HG03439 (cell line): ENCODE measurements at regions not wholly inside any gene's neighbourhood (a gene's known extent, or its start where the extent isn't known, plus 50 kb on each side); places are given as distances from the start of the nearest gene placed in this dataset.
"Not testable (repeated sequence)": the region's sequence is repeated elsewhere in the genome, so short reads cannot be mapped to it uniquely, and the experiment has no call there.

Source experiments
- ATAC-seq: cut with Tn5 transposase; IDR thresholded peaks from one replicate; pipeline ENCODE4 v1.9.1; 2021; ENCODE audit warnings: mild to moderate bottlenecking, moderate library complexity; ENCODE audit not compliant: unreplicated experiment

- ATAC-seq, result no peak
These were observed 255.1 kb upstream of the KRR1 start for GRCh38 chr12:75766263-75767160.

GRCh38 chr12:75765170-75766059, 254.0 kb upstream of the KRR1 start:
- ATAC-seq, result no peak

DNA sequence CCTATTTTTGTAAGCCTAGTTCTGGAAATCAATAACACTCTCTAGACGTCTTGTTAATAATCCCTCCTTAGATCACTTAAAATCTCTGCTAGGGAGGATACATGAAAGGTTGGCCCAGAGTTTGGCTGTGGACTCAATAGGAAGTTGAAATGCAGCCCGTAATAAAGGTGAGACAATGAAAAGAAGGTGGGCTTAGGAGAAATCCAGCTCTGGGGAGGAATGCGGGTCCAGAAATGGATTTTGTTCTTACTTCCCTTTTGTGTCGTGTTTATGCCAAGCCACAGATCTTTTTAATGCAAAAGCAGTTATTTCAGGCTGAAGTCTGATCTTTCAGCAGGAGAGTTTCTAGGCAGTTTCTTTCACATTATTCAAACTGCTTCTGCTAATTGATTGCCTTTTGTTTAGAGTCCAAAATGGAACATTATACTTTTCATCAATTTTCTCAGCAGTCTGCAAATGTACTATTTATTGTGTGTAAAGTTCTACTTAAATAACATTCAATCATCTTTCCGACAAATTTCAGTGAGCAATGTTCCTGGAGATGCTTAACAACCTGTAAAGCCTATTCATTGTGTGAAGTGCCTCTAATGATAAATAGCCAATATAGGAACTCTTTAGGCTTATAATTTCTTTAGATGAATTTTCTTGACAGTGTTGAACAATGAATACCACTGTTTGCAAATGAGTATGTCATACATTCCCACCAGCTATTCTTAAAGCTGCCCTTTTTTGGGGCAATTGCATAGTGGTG, 252.9 kb upstream of the KRR1 start:
- no peak for ATAC-seq

- ATAC-seq, result no peak
These were observed 249.3 kb upstream of the KRR1 start for GRCh38 chr12:75760573-75761294.

GRCh38 chr12:75759842-75760572, 248.6 kb upstream of the KRR1 start:
- no peak for ATAC-seq

GRCh38 chr12:75759196-75759595, 247.8 kb upstream of the KRR1 start:
- no peak for ATAC-seq

DNA sequence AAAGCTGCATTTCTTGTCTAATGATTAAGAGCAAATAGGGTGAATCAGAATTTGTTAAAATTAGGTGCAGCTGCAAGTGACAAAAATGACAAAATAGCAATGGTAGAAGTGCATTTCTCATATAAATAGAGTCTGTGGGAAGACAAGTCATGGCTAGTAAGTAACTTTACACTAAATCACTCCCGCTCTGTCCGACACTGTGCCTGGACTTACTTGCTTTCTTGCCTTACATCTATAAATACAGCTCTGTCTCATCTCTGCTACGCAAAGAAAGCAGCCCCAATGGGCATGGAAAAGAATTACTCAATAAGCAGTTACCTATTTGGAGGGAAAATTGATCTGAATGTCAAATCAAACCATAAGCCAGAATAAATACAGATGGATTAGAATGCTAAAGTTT, 245.4 kb upstream of the KRR1 start:
- ATAC-seq, result no peak

GRCh38 chr12:75756111-75756510, 244.7 kb upstream of the KRR1 start:
- no peak for ATAC-seq

GRCh38 chr12:75754698-75755097, 243.3 kb upstream of the KRR1 start:
- ATAC-seq, result no peak

- ATAC-seq, result no peak
These were observed 242.7 kb upstream of the KRR1 start for GRCh38 chr12:75754141-75754540.

DNA sequence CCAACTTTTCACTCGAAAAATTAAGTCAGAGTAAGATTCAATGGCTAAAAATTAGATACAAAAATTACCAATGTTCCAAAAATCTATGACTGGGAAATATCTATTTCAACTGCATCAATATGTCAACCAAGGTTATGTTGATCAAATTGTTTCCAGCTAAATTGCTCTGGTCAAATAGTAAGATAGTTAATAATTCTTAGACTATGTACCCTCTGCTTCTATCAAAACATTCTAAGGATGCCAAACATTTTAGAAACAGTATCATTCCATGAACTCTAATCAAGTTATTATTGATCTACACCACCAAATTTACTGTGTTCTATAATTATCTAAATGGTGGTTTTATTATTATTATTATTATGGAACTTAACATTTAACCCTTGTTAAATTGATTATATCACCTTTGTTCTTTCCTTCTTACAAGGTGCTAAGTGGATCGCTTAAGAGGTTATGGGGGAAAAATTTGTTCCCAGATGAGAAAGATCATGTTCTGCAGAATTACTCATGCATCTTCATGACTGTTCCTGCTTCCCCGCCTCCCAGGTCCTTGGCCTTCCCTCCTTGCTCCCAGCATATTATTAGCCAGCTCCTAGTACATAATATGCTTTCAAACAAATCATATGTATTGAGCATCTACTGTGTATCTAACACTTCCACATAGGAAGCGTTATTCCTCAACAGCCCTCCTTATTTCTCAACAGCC, 240.5 kb upstream of the KRR1 start:
- no peak for ATAC-seq

DNA sequence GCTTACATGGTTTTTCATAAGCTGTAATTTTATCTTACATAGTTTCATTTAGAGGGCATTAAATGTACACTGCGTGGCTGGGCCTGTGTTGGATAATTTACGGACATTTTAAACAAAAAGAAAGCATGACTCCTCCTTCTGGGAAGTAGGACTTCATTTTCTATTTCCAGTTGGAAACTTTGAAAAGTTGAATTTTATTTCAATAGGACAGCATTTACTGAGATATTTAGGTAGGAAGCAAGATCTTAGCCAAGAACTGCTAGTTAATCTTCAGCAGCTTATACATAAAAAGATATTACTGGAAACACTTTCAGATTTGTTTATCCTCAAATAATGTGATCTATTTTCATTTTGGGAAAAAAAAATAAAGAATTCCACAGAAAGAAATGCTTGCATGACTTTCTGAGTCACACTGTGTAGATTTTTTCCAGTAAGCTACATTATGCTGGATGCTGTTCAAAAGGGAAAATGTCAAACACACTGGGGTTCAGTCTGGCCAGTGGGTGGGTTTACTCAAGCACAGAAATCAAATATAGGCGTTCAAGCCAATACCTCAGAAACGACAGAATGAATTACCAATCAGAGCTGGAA, 239.4 kb upstream of the KRR1 start:
- ATAC-seq, result no peak

GRCh38 chr12:75748990-75749389, 237.6 kb upstream of the KRR1 start:
- not testable (repeated sequence) for ATAC-seq

DNA sequence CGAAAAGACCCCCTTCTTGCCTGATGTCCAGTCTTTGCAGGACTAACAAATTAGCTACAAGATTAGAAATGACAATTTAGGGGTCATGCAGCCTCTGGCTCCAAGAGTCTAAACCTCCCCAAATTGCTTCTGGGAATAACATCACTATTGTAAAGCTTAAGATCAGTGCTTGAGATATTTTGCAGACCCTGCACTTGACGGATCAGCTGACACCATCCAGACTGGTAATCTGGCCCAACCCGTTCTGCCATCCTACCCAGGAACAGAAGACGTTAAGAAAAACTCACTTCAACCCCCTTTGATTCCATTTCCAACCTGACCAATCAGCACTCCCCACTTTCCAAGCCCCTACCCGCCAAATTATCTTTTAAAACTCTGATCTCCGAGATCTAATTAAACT, 236.7 kb upstream of the KRR1 start:
- ATAC-seq, result no peak

DNA sequence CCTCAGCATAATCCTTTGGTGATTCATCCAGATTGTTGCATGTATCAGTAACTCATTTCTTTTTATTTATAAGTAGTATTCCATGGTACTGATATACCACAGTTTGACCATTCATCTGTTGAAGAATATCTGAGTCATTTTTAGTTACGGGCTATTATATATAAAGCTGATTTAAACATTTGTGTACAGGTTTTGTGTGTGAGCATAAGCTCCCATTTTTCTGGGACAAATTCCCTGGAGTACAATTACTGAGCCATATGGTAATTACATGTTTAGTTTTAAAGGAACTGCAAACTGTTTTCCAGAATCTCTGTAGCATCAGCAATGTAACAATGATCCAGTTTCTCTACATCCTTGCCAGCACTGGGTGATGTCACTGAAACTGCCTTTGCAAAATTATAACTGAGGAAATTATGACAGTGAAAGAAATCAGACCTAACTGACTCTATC, 236.2 kb upstream of the KRR1 start:
- ATAC-seq, result no peak

DNA sequence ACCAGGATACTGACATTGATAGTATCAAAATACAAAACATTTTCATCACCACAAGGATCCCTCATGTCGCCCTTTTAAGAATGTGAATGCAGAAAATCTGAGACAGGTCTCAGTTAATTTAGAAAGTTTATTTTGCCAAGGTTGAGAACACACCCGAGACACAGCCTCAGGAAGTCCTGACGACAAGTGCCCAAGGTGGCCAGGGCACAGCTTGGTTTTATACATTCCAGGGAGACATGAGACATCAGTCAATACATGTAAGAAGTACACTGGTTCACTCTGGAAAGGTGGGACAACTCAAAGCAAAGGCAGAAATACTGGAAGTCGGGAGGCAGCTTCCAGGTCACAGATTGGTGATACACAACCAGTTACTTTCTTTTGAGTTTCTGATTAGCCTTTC, 235.2 kb upstream of the KRR1 start:
- no peak for ATAC-seq

DNA sequence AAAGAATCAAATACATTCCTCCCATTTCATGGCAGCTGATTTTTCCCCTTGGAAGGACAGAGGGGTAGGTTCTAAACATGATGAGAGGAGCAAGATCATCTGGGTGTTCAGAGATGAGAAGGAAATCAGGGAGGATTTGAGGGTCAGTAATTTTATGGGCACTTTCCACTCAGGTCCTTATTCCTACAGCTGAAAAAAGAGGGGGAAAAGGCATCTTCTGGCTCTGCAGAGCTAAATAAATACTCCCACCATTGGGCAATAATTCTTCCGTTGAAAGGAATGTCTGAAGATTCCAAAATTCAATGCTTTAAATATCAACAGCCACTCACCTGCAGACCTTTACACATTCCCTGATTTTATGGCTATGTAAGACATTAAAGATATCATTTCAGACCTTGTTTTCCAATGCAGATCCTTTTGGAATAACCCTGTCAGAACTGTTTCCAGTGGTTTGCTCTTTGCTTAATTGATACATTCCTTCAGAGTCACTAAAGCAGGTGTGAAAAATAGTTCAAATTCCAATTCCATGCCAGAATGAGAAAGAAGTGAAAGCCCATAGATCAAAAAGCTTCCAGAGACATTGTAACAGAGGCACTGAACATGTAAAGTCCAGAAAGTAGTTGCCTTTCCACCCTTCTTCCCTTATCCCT, 233.3 kb upstream of the KRR1 start:
- no peak for ATAC-seq

DNA sequence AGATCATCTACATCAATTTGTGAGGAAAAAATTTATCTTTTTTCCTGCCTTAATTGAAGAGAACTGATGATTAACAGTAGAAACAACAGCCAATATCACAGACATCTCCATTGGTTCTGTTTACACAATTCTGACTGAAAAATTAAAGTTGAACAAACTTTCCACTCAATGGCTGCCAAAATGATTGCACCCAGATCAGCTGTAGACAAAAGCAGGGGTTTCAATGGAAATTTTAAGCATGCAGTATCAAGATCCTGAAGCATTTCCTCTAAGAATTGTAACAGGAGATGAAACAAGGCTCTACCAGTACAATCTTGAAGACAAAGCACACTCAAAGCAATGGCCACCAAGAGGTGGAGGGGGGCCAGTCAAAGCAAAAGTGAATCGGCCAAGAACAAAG, 231.6 kb upstream of the KRR1 start:
- ATAC-seq, result no peak
